GM03348 (cell line): ENCODE measurements at regions not wholly inside any gene's neighbourhood (a gene's known extent, or its start where the extent isn't known, plus 50 kb on each side); places are given as distances from the start of the nearest gene placed in this dataset.

Experiments used
- DNase-seq: peaks from one replicate; pipeline ENCODE4 v3.0.0; 2012; ENCODE audit warnings: low spot score

- DNase-seq = no peak
These were observed 54.5 kb downstream of the CLDN34 start for GRCh38 chrX:10021461-10022272.

- DNase-seq = no peak
These were observed 55.0 kb downstream of the CLDN34 start for GRCh38 chrX:10022273-10022541.

- peak; percentile 45 for DNase-seq
These were observed 55.6 kb downstream of the CLDN34 start for GRCh38 chrX:10022580-10023245.

- DNase-seq = no peak
These were observed 56.7 kb downstream of the CLDN34 start for GRCh38 chrX:10023821-10024220.

- no peak for DNase-seq
These were observed 58.8 kb downstream of the CLDN34 start for GRCh38 chrX:10025742-10026493.

GRCh38 chrX:10028283-10029104 is 61.3 kb downstream of the CLDN34 start:
- no peak for DNase-seq

- no peak for DNase-seq
These were observed 63.4 kb downstream of the CLDN34 start for GRCh38 chrX:10030570-10030969.

- no peak for DNase-seq
These were observed 64.6 kb downstream of the CLDN34 start for GRCh38 chrX:10031746-10032145.

GRCh38 chrX:10032147-10032546 is 65.0 kb downstream of the CLDN34 start:
- DNase-seq = no peak

GRCh38 chrX:10033375-10034007 is 66.3 kb downstream of the CLDN34 start:
- DNase-seq = no peak

- no peak for DNase-seq
These were observed 67.6 kb downstream of the CLDN34 start for GRCh38 chrX:10034740-10035260.

- DNase-seq = no peak
These were observed 71.4 kb downstream of the CLDN34 start for GRCh38 chrX:10038585-10038984.

GRCh38 chrX:10039821-10040793 is 72.9 kb downstream of the CLDN34 start:
- peak; percentile 23 for DNase-seq

GRCh38 chrX:10040961-10041360 is 73.8 kb downstream of the CLDN34 start:
- no peak for DNase-seq

- DNase-seq = peak; percentile 17
These were observed 74.2 kb downstream of the CLDN34 start for GRCh38 chrX:10041383-10041782.

GRCh38 chrX:10042055-10042454 is 74.9 kb downstream of the CLDN34 start:
- no peak for DNase-seq

GRCh38 chrX:10043386-10043785 is 76.2 kb downstream of the CLDN34 start:
- no peak for DNase-seq

GRCh38 chrX:10044021-10044420 is 76.9 kb downstream of the CLDN34 start:
- DNase-seq = no peak

- peak; percentile 26 for DNase-seq
These were observed 78.3 kb downstream of the CLDN34 start for GRCh38 chrX:10045327-10046000.

GRCh38 chrX:10047133-10047532 is 80.0 kb downstream of the CLDN34 start:
- no peak for DNase-seq
